Pons (tissue), 1 donor: ENCODE measurements at regions not wholly inside any gene's neighbourhood (a gene's known extent, or its start where the extent isn't known, plus 50 kb on each side); places are given as distances from the start of the nearest gene placed in this dataset.

Experiments used
- DNase-seq: peaks from one replicate; pipeline ENCODE4 v3.0.0-alpha.2; 2016; ENCODE audit warnings: low spot score

DNA sequence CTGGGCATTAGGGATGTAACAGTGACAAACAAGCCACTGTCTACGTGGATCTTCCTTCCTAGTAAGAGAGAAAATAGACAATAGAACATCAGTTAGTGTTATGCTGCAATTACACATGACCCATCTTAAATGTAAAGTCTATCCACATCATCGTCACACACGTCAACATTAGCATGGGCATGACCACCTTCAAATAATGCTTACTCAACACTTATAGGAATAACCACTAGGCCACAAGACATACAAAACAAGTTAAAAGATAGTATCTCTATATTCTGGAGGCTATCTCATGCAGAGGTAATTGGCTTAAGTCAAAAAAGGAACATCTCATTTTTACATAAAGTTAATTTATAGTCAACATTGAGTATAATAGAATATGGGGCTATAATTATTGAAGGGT is 156.5 kb downstream of the MOXD1 start:
- DNase-seq: no peak

DNA sequence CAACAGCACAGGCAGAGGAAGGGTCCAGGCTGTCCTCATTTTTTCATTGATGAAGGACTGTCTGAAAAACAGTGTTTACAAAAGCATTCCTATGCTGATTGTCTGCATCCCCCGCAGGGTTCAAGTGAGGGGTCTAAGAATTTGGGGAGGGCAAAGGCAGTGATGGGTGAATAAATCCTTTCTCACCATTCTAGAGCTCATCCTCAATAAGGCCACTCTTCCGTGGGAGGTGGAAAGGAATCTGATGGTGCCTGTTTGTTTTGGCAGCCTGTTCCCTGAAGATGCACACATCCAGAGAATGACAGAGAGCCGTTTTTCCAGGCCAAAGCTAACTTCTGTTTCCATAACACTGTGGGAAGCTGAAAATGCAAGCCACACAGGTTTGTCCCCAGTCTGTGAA is 164.5 kb downstream of the MOXD1 start:
- DNase-seq: no peak

DNA sequence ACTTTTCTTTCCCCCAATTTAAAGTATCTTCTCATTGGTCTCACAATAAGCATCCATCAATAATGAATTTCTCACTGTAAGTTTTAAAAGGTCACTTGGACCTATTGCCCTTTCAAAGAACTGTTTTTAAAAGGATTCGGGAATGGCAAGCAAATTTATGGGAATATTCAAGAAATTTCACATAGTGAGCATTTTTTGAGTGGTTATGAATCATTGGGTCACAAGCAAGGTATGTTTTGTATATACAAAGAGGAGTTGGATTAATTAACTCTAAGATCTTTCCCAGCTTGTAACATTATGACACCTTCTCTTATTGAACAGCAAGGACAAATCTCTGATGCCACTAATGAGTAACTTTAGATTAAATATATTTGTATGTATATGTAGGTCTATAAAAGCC is 165.0 kb downstream of the MOXD1 start:
- no peak for DNase-seq

DNA sequence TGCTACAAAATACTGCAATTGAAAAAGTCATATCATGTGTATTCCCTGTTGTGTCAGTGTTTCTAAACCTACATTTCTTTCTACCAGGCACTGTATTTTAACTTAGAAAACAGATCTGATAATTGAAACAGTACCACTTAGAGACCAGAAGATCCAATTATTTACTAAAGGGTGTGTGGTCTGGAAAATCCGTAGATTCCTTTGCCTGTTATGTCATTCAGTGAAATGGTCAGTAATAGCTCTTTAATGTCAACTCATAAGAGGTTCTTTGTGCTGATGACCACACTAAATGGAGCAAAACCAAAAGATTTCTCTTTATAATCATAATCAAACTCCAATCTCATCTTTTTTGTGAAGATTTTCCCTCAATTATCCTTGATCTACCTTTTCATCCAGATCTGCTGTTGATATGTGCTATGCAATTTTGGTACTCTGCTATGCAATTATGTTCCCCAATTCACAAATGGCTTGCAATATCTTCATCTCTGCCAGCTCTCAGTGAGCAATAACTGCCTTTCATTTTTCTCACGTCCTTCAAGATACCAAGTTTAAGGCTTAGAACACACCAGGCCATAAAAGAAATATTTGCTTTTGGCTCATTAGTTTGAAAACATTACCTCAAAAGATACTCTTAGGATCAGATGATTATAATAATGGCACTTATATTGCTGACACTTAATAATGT is 165.5 kb downstream of the MOXD1 start:
- no peak for DNase-seq

DNA sequence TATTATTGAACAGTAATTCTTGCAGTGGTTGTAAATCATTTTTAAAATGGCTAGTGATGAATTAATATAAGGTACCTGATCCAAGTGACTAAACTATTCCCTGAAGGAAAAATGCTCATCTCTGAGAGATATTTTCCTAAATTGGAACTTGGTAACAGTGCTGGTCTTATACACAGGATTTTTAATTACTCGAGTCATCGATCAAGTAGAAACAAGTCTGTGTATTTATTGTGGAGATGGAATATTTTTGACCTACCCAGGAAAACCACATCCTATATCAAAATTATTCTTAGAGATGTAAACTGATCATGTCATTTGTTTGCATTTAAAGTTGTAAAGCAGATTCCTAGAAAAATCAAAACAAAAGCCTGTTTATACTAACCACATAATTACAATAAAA is 166.9 kb downstream of the MOXD1 start:
- no peak for DNase-seq

DNA sequence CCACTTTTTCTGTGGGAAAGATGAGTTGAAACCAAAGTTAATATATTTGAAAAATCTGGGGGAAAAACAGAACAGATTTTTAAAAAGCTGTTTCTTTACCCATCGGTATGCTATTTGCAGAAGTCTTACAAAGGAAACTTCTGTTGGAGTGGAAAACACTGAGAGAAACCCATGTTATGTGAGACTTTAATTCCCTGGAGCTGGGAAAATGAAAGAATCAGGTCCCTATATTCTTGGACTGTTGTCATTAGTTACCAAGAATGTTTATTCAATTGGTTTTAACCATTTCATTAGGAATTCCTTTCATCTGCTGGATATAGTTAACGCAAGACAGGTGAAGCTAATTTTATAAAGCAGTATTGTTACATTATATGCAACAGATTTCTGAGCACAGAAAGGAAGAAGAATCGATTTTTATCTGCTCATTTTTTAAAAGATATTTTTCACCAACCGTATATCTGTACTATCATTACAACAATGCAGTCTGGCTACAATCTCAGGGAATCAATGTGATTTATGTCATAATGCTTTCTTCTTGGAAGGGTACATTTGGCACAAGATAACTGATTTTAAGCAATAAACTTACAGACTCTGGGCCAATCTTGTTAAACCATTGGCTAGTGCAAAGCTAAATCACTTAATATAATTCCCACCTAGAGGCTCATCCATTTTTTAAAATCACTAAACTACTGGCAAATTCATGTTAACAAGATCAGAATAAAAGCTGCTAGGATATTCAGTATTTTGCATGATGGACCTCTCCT is 170.0 kb downstream of the MOXD1 start:
- no peak for DNase-seq

DNA sequence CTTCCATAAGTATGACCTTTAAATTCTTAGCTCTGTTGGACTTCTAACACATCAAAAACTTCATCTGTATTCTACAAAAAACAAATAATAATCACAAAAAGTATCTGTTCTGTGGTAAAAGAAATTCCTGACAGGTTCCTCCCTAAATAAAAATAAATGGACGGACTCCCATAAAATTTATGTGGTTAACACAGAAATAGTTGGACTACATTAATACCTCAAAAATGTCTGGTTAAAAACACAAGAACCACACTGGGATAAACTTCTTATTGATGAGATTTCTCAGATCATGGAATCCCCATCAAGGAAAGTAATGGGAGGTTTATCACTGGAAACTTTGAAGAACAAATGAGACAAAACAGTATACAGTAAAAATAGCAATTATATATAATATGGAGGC is 172.4 kb downstream of the MOXD1 start:
- no peak for DNase-seq

DNA sequence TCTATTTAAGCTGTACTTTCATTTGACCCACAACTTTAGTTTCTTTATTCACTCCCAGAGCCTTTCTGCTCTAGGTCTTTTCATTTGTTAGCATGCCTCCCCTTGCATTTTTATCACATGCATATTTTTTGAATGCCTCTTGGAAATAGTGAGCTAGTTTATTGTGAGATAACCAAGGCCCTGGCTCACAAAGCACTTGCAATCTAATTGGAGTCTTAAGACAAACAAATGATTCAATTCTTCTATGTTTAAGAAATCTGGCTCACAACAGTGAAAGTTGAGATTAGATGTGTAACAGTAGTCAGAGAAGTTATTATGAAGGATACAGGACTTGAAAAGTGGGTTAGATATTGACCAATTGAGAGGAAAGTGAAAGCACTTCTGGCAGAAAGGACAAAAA is 173.4 kb downstream of the MOXD1 start:
- DNase-seq: no peak

DNA sequence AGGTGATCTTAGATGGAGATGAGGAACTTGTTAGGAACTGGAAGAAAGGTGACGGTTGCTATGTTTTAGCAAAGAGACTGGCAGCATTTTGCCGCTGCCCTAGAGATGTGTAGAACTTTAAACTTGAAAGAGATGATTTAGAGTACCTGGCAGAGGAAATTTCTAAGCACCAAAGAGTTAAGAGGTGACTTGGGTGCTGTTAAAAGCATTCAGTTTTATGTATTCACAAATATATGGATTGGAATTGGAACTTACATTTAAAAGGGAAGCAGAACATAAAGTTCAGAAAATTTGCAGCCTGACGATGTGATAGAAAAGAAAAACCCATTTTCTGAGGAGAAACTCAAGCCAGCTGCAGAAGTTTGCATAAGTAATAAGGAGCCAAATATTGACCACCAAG is 176.3 kb downstream of the MOXD1 start:
- DNase-seq: no peak

DNA sequence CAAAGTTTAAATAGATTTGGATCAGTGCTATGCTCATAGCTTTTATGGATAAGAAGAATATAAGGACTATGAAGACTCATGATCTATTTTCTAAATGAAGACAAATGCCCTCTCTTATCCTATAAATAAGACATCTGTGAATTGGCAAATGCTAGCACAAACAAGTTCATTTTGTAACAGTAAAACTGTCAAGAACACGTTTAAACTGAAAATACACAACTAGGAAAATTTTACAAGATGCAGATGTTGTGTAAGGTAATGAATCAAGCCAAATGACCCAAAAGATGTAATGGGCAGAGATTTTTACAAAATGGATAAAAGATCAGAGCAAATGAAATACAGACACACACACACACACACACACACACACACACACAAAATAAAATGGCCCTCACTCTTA is 180.5 kb downstream of the MOXD1 start:
- no peak for DNase-seq

DNA sequence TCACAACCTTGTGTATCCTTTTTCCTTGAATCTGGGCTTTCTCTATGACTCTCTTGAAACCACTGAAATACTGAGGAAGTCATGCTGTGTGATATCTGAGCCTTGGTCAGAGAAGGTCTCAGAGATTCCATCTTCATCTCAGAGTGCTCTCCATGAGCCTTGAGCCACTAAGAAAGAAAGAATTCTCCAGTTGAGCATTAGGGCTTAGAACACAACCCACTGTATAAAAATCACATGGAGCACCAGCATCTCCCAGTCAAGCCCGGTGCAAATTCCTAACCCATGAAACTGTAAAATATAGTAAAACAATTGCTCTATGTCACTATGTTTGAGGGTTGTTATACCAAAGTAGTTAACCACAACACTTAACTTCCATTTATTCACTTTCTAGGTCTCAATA is 181.4 kb downstream of the MOXD1 start:
- DNase-seq: no peak

DNA sequence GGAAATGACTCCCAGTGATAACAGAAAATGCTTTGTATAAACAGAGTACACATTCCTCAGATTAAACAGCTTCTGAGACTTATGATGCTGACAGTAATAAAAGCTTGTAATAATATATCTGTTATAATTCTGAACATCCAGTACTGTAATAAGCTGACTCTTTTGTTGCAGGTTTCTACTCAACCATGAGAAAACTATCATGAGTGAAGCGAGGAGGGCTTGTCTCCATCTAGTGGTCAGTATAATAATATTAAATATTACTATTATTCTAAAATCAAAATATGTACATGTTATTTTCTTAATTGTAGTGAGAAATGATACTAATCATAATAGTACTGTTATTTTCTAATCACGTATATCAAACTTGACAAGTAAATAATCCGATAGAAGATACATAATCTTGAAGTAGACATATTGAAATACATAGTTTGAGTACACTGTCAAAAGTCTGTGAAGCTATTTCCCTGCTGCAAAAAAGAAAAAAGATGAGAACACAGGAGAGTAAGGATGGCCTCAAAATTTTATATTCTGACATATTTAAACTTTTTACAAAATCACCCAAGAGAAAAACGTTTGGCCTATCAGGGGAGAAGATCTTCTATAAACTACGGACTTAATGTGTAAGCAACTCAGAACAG is 183.1 kb downstream of the MOXD1 start:
- peak; percentile 16 for DNase-seq

DNA sequence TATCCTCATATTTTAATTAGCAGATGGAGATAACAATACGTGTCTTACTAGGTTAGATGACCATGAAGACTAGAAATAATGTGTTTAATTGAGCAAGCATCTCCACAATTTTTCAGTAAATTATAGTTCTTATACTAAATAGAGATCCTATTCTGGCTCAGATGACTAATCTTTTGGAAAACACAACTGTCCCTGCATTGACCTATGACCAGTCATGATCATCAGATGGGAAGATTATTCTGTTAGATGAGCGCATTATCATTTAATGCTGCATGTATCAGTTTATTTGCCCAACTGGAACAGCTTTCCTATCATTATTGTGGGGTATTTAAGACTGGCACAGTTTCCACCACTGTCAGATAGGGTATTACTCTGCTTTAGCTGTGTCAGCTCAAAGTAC is 185.5 kb downstream of the MOXD1 start:
- DNase-seq: no peak

DNA sequence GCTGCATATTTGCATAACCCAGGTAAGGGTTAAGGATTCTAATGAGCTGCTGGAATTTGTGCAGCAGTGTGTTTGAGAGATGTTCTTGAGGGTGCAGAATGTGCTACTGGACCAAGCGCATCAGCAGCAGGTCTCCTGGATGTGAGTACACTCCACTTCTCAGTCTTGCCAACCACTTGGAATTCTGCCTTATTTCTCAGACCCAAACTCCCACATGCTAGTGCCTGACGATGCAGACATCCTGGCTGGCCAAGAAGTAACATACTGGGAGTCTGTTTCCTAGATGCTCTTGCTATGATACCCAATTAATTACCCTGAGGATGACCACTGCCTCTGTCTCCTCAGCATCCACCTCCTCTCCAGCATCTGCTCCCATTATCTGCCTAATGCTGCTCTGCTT is 186.6 kb downstream of the MOXD1 start:
- no peak for DNase-seq

DNA sequence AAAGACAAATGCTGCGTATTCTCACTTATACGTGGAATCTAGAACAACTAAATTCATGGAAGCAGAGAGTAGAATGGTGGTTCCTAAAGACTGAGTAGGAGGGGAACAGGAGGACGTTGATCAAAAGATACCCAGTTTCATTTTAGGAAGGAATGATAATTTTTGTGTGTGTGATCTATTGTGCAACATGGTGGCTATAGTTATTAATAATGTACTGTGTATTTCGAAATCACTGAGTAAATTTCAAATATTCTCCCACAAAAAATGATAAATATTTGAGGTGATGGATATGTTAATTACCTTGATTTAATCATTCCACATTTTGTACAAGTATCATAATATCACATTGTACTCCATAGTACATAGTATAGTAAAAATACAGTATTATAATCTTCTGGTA is 187.5 kb downstream of the MOXD1 start:
- DNase-seq: no peak

DNA sequence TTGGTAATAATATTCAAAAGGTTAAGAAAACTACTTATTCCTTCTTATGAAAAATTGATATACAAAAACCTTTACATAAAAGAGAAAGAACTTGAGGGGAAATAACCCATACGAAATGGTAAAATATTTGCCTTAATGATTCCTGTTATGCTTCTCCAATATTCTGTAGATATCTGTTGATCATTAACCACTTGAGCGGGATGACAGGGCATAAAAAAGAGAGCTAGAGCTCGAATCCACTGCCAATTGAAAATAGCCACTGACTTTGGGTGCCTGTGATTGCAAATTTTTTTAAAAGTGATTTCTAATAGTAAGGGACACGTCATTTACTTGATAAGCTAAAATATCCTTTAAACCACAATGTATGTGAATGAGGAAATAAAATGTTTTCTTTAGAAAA is 188.1 kb downstream of the MOXD1 start:
- no peak for DNase-seq

DNA sequence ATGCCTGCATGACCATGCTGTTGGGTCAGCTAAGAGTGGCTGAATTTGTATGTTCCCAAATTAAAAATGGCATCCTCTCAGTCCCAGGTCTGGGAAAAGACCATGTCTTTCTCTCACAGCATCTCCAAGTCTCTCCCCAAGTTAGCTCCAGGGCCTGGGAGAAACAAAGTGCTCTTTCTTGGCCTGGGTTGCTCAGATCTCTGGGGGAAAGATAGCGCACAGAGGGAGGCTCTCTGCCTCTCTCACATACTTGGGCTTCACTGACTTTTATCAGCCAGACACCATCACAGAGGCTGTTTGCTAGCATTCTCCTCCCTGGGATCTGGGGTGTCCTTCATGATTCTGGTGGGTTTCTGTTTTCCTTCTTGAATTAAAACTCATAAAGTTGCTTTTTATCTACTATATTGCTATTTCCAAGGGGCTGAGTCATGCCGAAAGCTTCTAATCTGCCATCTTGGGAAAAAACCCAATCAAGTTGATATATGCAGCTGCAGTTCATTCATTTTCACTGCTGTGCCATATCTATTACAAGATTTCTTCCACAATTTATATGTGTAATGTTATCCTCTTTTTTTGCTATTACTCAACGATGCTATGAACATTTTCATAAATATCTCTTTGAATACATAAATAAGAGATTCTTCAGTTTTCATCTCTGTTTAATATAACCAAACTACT is 190.2 kb downstream of the MOXD1 start:
- DNase-seq: no peak

DNA sequence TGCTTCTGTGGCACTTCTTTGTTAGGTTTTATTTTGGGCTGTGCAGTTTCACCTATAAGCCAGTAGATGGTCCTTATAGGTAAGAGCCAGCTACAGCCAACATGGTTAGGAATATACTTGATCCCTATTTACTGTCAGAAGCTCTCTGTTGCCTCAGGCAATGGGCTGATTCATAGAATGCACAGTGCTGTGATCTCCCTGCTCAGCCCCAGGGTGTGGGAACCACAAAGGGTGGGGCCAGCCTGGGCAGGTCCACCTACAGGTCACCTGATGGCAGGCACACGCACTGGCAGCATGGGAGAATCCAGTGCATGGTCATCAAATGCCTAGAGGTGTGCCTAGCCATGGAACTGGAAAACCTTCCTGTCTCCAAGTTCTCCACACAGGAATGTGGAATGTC is 191.9 kb downstream of the MOXD1 start:
- DNase-seq: no peak

DNA sequence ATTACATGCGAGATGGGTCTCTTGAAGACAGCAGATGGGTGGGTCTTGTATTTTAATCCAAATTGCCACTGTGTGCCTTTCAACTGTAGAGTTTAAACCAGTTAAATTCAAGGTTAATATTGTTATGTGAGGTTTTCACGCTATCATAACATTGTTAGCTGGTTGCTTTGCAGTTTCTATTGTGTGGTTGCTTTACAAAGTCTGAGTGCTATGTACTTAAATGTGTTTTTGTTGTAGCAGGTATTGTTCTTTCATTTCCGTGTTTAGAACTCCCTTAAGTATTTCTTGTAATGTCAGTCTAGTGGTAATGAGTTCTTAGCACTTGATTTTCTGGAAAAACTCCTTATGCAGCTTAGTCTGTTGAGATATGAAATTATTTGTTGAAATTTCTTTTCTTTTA is 193.3 kb downstream of the MOXD1 start:
- DNase-seq: no peak

DNA sequence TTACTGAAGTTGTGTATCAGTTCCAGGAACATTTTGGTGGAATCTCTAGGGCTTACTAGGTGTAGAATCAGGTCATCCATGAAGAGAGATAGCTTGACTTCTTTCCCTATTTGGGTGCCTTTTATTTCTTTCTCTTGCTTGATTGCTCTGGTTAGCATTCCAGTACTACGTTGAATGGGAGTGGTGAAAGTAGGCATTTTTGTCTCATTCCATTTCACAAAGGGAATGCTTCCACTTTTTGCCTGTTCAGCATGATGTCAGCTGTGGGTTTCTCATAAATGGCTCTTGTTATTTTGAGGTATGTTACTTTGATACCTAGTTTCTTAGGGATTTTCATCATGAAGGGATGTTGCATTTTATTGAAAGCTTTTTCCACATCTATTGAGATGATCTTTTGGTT is 195.3 kb downstream of the MOXD1 start:
- DNase-seq: no peak

DNA sequence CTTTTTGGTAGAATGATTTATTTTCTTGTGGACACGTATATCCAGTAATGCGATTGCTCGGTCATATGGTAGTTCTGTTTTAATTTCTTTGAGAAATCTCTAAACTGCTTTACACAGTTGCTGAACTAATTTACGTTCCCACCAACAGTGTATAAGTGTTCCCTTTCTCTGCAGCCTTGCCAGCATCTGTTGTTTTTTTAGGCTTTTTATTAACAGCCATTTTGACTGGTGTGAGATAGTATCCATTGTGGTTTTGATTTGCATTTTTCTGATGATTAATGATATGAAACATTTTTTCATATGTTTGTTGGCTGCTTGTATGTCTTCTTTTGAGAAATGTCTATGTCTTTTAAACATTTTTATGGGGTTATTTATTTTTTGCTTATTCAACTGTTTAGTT is 196.7 kb downstream of the MOXD1 start:
- no peak for DNase-seq

DNA sequence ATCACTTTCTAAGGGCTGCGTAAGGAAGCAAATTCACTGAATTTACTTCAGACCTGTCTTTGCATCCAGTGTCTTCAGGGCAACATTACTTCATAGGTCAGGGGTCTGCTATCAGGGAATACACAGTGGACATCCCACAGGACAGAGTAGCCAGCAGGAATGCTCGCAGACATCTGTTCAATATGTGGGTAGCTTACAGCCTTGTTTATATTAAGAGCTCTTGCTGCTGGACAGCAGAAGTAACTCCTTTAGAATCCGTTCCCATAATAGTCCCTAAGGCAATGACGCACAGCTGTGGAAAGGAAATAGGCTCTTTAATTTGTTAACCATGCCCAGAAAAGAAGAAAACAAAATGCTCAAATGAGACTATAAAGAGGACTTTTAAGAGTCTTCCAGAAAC is 198.7 kb downstream of the MOXD1 start:
- DNase-seq: no peak

DNA sequence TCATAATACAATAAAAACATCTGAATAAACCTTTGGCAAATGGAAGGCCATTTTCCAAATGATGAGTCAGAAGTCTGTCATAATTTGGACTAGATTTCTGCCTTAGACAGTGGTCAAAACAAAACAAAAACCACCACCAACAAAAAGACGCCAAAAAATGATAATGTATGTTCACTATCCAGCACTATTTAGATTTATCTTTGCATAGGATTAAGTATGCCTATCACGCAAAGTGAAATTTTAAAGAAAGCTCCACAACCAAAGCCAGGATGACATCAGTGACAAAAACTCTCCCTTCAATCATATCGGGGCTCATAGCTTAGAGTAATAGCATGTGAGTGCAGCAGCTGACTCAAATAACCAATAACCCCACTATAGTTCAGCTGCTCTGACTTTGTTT is 201.9 kb downstream of the MOXD1 start:
- no peak for DNase-seq
